PC-3 (cell line): ENCODE measurements at regions not wholly inside any gene's neighbourhood (a gene's known extent, or its start where the extent isn't known, plus 50 kb on each side); places are given as distances from the start of the nearest gene placed in this dataset.

Experiments
- EZH2 ChIP-seq: fragments of 300-600 bp; sonication (generic); IDR thresholded peaks from one replicate; pipeline ENCODE4 v1.6.1; 2017; ENCODE audit warnings: antibody characterized with exemption, mild to moderate bottlenecking, low read length; ENCODE audit not compliant: unreplicated experiment
- EZH2phosphoT487 ChIP-seq: fragments of 300-600 bp; sonication (generic); IDR thresholded peaks from 2 replicates; pipeline ENCODE4 v1.6.1; 2018; ENCODE audit warnings: mild to moderate bottlenecking, antibody characterized with exemption, low read length, borderline replicate concordance
- TF ChIP-seq, protein P1 (sequence below): fragments of 300-600 bp; sonication (generic); conservative IDR thresholded peaks from 2 replicates; pipeline ENCODE4 v1.5.1; 2017; ENCODE audit warnings: antibody characterized with exemption, low read depth, mild to moderate bottlenecking, low read length

DNA sequence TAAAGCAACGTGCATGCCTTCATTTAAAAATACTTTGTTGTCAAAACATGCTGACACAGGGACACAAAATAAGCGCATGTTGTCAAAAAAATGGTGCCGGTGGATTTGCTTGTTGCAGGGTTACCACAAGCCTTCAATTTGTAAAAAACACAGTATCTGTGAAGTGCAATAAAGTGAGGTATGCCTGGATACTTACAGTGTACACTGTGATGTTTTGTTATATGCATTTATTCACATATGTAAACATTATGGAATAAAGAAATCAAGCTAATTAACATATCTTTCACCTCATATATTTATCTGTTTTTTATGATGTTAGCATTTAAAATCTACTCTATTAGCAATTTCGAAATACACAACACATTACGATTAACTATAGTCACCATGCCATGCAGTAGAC lies 202.6 kb upstream of the FZD8 start:
- TF ChIP-seq, protein P1, sequence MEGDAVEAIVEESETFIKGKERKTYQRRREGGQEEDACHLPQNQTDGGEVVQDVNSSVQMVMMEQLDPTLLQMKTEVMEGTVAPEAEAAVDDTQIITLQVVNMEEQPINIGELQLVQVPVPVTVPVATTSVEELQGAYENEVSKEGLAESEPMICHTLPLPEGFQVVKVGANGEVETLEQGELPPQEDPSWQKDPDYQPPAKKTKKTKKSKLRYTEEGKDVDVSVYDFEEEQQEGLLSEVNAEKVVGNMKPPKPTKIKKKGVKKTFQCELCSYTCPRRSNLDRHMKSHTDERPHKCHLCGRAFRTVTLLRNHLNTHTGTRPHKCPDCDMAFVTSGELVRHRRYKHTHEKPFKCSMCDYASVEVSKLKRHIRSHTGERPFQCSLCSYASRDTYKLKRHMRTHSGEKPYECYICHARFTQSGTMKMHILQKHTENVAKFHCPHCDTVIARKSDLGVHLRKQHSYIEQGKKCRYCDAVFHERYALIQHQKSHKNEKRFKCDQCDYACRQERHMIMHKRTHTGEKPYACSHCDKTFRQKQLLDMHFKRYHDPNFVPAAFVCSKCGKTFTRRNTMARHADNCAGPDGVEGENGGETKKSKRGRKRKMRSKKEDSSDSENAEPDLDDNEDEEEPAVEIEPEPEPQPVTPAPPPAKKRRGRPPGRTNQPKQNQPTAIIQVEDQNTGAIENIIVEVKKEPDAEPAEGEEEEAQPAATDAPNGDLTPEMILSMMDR, result no peak
- TF ChIP-seq EZH2phosphoT487 (no peak), EZH2 (no peak)
